Body of pancreas (tissue), 4 donors: ENCODE measurements at regions not wholly inside any gene's neighbourhood (a gene's known extent, or its start where the extent isn't known, plus 50 kb on each side); places are given as distances from the start of the nearest gene placed in this dataset.

ENCODE experiments used
- POLR2A ChIP-seq, 3 donors: fragments of 450-650 bp; IDR thresholded peaks; one replicate each; pipeline ENCODE4 v1.6.1; 2016; ENCODE audit warnings: antibody characterized with exemption in 3 of 3, mild to moderate bottlenecking in 2 of 3
- TF ChIP-seq, protein P1 (sequence below), 7 experiments: fragments of 450-650 bp in 4 of 7; fragments of 200-600 bp in 3 of 7; sonication (generic) in 3 of 7; IDR thresholded peaks; one replicate each; pipeline ENCODE4 v1.5.1; 2016 to 2019; ENCODE audit warnings: antibody characterized with exemption in 7 of 7

GRCh38 chr3:146818301-146818700 lies 213.2 kb upstream of the PLSCR5 start:
- no peak for TF ChIP-seq POLR2A (IDR thresholded peaks at IDR 0.05)
- TF ChIP-seq, protein P1, sequence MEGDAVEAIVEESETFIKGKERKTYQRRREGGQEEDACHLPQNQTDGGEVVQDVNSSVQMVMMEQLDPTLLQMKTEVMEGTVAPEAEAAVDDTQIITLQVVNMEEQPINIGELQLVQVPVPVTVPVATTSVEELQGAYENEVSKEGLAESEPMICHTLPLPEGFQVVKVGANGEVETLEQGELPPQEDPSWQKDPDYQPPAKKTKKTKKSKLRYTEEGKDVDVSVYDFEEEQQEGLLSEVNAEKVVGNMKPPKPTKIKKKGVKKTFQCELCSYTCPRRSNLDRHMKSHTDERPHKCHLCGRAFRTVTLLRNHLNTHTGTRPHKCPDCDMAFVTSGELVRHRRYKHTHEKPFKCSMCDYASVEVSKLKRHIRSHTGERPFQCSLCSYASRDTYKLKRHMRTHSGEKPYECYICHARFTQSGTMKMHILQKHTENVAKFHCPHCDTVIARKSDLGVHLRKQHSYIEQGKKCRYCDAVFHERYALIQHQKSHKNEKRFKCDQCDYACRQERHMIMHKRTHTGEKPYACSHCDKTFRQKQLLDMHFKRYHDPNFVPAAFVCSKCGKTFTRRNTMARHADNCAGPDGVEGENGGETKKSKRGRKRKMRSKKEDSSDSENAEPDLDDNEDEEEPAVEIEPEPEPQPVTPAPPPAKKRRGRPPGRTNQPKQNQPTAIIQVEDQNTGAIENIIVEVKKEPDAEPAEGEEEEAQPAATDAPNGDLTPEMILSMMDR (IDR thresholded peaks at IDR 0.05), result no peak
